Left lobe of liver (tissue), 2 donors: ENCODE measurements at regions not wholly inside any gene's neighbourhood (a gene's known extent, or its start where the extent isn't known, plus 50 kb on each side); places are given as distances from the start of the nearest gene placed in this dataset.

ENCODE experiments used
- ATAC-seq: fragments of 200-7000 bp; cut with Tn5 transposase; one replicate; pipeline ENCODE4 v1.9.1; 2020; ENCODE audit warnings: mild to moderate bottlenecking, moderate library complexity
- DNase-seq: peaks from one replicate; pipeline ENCODE4 v3.0.0-alpha.2; 2020; ENCODE audit warnings: low spot score
- donor health status: DM: no; HTN: no; CAD: no; lungs with moderate emphysema.
- donor health status: DM: no; HTN: yes; CAD: no.

DNA sequence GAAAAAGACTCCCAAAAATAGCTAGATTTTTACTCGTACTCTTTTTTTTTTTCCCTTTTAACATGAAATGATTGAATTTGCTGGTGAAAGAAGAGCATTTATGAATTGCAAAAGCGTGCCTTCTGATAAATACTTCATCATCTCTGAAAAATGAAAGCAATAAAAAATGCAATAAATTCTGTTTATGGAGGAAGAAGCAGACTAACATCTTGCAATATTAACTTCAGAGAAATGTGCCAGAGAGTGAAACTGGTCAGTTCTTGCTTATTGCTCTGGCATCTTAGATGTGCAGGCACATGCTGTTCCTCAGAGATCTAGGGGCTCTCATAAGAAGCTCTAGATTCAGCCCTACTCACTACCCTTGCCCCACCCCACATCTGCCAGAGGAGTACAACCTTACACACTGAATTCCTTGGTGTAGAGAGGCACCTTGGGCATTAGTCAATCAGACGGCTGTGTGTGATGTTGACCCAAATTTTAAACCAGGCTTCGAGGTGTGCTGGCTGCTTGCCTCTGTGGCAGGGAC, 891.1 kb upstream of the GHITM start:
- ATAC-seq = no peak
- DNase-seq = no peak

GRCh38 chr10:83250396-83250795, 888.9 kb upstream of the GHITM start:
- DNase-seq = no peak
- no peak for ATAC-seq

- ATAC-seq (peak; percentile 55), DNase-seq (no peak)
Observed at GRCh38 chr10:83252169-83252568, 887.1 kb upstream of the GHITM start.

DNA sequence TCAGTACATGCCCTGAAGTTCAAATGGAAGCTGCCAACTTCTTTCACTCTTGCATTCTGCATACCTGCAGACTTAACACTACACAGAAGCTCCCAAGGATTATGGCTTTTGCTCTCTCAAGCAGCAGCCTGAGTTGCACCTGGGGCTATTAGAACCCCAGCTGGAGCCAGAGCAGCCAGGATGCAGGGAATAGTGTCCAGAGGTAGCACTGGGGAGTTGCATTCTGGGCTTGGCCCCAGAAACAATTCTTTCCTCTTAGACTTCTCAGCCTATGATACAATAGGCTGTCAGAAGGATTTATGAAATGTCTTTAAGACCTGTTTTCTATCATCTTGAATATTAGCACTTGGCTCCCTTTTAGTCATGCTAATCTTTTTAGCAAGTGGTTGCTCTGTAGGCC, 886.7 kb upstream of the GHITM start:
- ATAC-seq (no peak), DNase-seq (no peak)

GRCh38 chr10:83253011-83253671, 886.2 kb upstream of the GHITM start:
- no peak for ATAC-seq
- DNase-seq = no peak

GRCh38 chr10:83254698-83255097, 884.6 kb upstream of the GHITM start:
- ATAC-seq (no peak), DNase-seq (no peak)

GRCh38 chr10:83262434-83262833, 876.9 kb upstream of the GHITM start:
- peak; percentile 94 for ATAC-seq
- DNase-seq = no peak

- ATAC-seq = no peak
- DNase-seq = no peak
Observed at GRCh38 chr10:83272666-83273434, 866.5 kb upstream of the GHITM start.

DNA sequence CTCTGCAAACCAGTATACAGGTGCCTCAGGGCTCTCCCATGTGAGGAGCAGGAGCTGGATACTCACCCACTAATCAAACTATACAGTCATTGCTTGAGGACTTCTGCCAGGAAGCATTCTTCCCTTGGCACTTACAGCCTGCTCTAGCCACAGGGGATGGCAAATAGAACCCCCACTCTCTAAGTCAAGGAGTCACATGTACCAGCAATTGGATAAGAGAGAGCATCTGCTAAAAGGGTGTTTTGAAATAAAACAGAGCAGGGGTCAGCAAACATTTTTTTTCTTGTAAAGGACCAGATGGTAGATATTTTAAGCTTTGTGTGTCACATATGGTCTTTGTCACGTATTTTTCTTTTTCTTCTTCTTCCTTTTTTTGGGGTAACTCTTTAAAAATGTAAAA, 865.2 kb upstream of the GHITM start:
- ATAC-seq (no peak), DNase-seq (no peak)

- ATAC-seq = no peak
- no peak for DNase-seq
Observed at GRCh38 chr10:83276971-83277370, 862.3 kb upstream of the GHITM start.

DNA sequence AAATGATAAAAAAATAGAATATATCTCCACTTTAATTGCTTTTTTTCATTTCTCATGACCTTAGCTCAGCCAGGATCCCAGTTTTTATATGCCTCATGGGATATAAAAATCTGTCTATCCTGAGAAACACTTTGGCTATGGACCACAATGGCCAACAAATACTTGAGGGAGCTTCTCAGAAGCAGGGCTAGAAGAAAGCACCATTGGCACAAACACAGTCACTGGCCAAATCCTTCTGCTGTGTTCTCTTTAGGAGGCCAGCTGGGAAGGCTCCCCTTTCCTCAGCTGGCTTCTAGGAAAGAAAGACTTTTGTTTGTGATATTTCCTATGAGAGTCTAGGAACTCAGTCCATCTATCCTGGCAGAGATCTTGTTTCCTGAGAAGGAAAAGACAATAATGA, 856.2 kb upstream of the GHITM start:
- DNase-seq (no peak), ATAC-seq (no peak)

GRCh38 chr10:83287374-83287773, 851.9 kb upstream of the GHITM start:
- DNase-seq = no peak
- no peak for ATAC-seq

DNA sequence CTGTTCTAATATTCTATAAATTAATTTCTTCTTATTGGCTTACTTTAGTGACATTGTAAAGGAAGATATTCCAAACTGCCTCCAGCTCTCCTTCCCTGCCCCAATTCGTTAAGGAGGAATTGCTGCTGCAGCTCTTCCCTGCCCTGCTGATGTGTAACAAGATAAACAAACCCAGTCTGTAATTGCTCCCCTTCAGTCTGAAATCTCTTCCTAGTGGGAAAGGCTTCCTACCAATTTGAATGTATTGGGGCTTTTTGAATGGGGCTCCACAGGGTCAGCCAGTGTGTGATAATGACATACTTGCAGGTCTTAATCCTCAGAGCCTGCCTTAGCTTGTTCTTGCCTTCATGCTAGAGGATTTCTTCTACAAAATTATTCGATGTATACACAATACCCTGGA, 849.9 kb upstream of the GHITM start:
- no peak for ATAC-seq

DNA sequence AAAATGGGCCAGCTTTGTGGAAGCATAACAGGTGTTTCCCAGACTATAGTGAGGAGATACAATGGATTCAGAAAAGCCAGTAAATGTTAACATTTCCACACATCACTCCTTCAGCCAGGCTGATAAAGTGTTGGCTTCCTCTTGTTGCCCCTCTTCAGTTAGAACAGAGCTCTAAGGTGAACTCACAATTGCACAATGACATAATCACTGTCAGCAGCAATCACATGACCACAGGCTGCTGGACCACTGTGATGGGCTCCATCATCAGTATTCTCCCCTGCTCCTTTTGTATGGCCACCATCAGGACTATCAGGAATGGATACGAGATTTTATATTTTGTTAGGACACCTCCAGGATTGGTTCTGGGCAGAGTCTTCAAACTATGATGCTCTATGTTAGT, 849.4 kb upstream of the GHITM start:
- DNase-seq = no peak
- ATAC-seq = no peak

More for the DNA sequence above, 849.9 kb upstream of the GHITM start:
- no peak for DNase-seq

GRCh38 chr10:83301732-83302131, 837.6 kb upstream of the GHITM start:
- DNase-seq (no peak), ATAC-seq (no peak)

DNA sequence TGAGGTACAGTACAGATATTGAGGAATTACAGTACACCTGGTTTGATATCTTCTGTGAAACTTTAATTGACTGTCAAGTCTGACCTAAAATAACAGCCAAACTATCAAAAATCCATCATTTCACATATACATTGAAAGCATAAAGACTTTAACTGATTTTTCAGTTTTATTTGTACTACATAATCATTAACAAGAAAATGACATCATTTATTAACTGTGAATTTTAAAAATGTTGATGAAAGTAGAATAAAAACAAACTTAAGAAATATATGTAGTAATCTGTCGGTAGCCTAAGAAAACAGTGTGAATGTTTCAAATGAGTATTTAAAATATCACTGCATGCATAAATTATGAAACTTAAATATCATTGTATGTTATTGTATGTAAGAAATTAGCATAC, 836.7 kb upstream of the GHITM start:
- DNase-seq = no peak
- no peak for ATAC-seq

DNA sequence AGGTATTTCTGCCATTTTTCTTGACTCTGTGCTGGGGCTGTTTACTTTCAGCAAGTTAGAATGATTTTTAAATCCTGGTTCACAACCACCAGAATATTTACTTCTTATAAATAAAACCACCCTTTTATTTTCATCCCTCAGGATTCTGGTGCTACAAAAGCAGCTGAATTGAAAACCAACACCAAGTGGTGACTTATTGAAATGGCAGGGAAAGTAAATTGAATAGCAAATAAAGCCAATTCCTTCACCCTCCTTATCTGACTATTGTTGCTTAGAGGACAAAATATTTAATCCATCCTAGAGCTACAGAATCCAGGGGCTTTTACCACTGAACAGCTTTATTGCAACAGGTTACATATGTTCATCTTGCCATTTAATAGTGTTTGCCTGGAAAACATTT, 828.6 kb upstream of the GHITM start:
- ATAC-seq = no peak
- no peak for DNase-seq

GRCh38 chr10:83312570-83312969, 826.7 kb upstream of the GHITM start:
- DNase-seq (no peak), ATAC-seq (no peak)

GRCh38 chr10:83332690-83333089, 806.6 kb upstream of the GHITM start:
- ATAC-seq (no peak), DNase-seq (no peak)

- no peak for ATAC-seq
- no peak for DNase-seq
Observed at GRCh38 chr10:83333566-83333965, 805.7 kb upstream of the GHITM start.

GRCh38 chr10:83343676-83344075, 795.6 kb upstream of the GHITM start:
- no peak for DNase-seq
- no peak for ATAC-seq

- DNase-seq (no peak), ATAC-seq (no peak)
Observed at GRCh38 chr10:83346266-83346910, 792.9 kb upstream of the GHITM start.
